Upper lobe of left lung (tissue), 4 donors: ENCODE measurements at regions not wholly inside any gene's neighbourhood (a gene's known extent, or its start where the extent isn't known, plus 50 kb on each side); places are given as distances from the start of the nearest gene placed in this dataset.
"Not testable (repeated sequence)": the region's sequence is repeated elsewhere in the genome, so short reads cannot be mapped to it uniquely, and the experiment has no call there.

Source experiments
- CTCF ChIP-seq, 6 experiments: fragments of 450-650 bp in 4 of 6; fragments of 200-600 bp in 2 of 6; sonication (generic) in 2 of 6; IDR thresholded peaks; one replicate each; pipeline ENCODE4 v1.5.1; 2016 to 2019; ENCODE audit warnings: antibody characterized with exemption in 6 of 6
- EP300 ChIP-seq, 4 donors: sonication (generic); formaldehyde crosslinking; IDR thresholded peaks; one replicate each; pipeline ENCODE4 v1.5.1; 2017; ENCODE audit warnings: antibody characterized with exemption in 4 of 4, control low read depth in 2 of 4
- POLR2A ChIP-seq, 4 donors: fragments of 450-650 bp; IDR thresholded peaks; one replicate each; pipeline ENCODE4 v1.5.1; 2016 to 2017; ENCODE audit warnings: antibody characterized with exemption in 4 of 4, mild to moderate bottlenecking in 2 of 4
- POLR2AphosphoS5 ChIP-seq, 2 donors: sonication (generic); formaldehyde crosslinking; IDR thresholded peaks; one replicate each; pipeline ENCODE4 v1.5.1; 2017; ENCODE audit warnings: antibody characterized with exemption in 2 of 2

- not testable (repeated sequence) for TF ChIP-seq CTCF, POLR2A, POLR2AphosphoS5, EP300 (IDR thresholded peaks at IDR 0.05)
These were observed 237.6 kb upstream of the KRR1 start for GRCh38 chr12:75748990-75749389.
